ENCODE measurements at regions not wholly inside any gene's neighbourhood (a gene's known extent, or its start where the extent isn't known, plus 50 kb on each side); places are given as distances from the start of the nearest gene placed in this dataset.

GRCh38 chr6:169106176-169106575, 147.5 kb downstream of the THBS2 start:
- no peak for TF ChIP-seq ZNF274 (IDR thresholded peaks at IDR 0.05; ENCODE audit: low read depth, low read length)
- TF ChIP-seq YY1 (IDR thresholded peaks at IDR 0.05; ENCODE audit: insufficient read depth, insufficient read length), result no peak
- TF ChIP-seq SUZ12 (IDR thresholded peaks at IDR 0.05; ENCODE audit: extremely low read depth, insufficient read depth, insufficient read length), result no peak
